CD4-positive, alpha-beta T cell treated with Interleukin-6 for 4 hours (primary cell): ENCODE measurements at regions not wholly inside any gene's neighbourhood (a gene's known extent, or its start where the extent isn't known, plus 50 kb on each side); places are given as distances from the start of the nearest gene placed in this dataset.
"Not testable (repeated sequence)": the region's sequence is repeated elsewhere in the genome, so short reads cannot be mapped to it uniquely, and the experiment has no call there.

Experiments used
- DNase-seq: peaks from one replicate; pipeline ENCODE4 v3.0.0-alpha.2; 2020; ENCODE audit warnings: mixed read lengths

- DNase-seq: no peak
Measured at GRCh38 chr2:62410015-62410453, 96.0 kb downstream of the TMEM17 start.

GRCh38 chr2:62409442-62409841, 96.6 kb downstream of the TMEM17 start:
- DNase-seq: no peak

DNA sequence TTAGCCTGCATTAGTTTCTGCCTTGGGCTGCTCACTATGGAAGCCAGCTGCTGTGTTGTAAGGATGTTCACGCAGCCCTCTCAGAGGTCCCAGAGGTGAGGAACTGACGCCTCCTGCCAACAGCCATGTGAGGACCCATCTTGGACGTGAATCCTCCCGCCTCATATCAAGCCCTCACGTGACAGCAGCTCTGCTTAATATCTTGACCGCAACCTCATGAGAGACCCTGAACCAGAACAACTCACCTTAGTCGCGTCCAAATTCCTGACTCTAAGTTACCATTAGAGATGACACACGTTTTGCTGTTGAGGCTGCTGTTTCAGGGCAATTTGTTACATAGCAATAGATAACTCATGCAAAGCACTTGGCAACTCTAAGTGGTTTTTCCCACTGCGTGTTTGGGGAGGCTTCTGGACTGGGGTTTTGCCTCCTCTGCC, 97.7 kb downstream of the TMEM17 start:
- DNase-seq: no peak

DNA sequence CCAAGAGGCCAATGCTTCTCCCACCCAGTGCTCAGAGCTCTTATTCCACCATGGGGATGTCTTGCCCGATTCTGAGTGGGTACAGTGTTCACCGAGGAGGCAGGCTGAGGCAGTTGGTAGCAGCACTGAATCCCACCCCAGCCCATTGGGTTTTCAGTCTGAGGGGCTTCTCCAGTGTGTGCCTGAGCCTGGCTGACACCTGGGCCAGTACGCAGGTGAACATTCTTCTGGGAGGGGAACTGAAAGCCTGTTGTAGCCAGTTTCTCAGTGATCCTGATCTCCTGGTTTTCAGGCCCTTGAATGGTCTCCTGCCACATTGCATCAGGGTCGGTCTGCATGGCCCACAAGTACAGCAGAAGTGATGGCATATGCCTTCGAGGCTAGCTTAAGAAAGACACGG, 98.2 kb downstream of the TMEM17 start:
- DNase-seq: no peak

GRCh38 chr2:62407401-62407800, 98.6 kb downstream of the TMEM17 start:
- DNase-seq: no peak

GRCh38 chr2:62406573-62407043, 99.4 kb downstream of the TMEM17 start:
- DNase-seq: no peak

DNA sequence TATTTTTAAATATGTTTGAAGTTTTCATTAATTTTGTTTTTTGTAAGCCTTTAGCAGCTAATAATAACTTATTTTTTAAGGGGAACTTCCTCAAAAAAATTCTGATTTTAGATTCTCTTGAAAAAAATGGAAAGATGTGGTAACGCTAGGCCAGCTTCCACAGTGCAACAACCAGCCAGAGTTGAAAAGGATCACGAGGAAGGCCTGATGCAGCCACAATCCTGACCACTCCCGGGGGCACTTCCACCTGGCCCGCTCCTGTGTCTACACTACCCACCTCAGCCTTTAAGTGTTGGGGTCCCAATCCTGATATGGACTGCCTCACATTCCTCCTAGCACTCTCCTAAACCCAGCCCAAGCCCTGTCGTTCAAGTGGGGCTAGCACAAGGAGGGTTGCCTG, 101.1 kb downstream of the TMEM17 start:
- DNase-seq: no peak

DNA sequence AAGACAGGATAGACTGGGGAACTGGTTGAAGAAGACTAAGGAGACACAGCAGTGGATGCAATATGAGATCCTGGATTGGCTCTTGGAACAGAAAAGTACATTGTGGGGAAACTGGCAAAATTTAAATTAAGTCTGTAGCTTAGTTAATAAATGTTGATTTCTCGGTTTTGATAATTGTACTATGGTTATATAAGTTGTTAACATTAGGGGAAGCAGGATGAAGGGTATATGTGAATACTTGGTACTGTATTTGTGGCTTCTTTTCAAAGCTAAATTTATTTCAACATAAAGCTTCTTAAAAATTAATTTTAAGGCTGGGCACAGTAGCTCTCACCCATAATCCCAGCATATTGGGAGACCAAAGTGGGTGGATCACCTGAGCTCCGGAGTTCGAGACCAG, 103.8 kb downstream of the TMEM17 start:
- no peak for DNase-seq

DNA sequence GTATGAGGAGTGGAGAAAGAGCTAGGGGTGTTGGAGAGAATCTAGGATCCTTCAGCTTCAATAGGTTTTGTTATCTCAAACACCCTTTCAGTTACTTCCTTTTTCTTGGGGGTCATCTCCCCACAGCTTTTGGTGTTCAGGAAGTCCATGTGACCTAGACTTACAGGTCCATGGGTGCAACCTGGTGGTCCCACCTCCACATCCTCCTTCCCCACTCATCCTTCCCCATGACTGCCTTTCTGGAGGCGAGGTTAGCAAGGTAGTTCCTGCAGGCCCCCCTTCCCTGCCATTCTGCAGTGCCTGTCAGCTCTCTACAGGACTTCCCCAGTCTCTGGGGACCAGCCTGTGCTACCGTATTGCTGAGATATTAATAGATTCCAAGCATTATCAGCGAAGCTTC, 107.6 kb downstream of the TMEM17 start:
- no peak for DNase-seq

DNA sequence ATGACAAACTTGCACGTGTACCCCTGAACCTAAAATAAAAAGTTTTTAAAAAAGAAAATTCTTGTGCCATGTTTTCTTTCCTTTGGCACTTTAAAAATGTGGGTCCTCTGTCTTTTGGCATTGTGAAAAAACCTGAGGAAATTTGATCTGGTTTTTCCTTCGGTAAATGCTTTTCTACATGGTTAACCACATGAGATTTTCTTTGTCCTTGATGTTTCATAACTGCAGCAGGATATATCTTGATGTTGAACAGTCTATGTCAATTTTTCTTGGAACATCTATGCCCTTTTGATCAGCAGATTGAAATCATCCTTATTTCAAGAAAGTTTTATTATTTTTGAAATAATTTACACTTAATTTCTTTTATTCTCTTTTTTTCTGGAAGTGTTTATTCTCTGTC, 109.1 kb downstream of the TMEM17 start:
- no peak for DNase-seq

GRCh38 chr2:62393293-62393692, 112.7 kb downstream of the TMEM17 start:
- DNase-seq: no peak

DNA sequence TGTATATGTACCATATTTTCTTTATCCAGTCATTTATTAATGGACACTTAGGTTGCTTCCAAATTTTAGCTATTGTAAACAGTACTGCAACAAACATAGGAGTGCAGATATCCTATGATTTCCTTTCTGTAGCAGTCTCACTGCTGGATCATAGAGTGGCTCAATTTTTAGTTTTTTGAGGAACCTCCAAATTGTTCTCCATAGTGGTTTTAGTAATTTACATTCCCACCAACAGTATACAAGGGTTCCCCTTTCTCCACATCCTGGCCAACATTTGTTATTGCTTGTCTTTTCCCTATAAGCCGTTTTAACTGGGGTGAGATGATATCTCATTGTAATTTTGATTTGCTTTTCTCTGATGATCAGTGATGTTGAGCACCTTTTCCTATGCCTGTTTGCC, 114.3 kb downstream of the TMEM17 start:
- DNase-seq: no peak

- not testable (repeated sequence) for DNase-seq
Measured at GRCh38 chr2:62386378-62386777, 119.6 kb downstream of the TMEM17 start.

- DNase-seq: no peak
Measured at GRCh38 chr2:62383846-62384245, 122.1 kb downstream of the TMEM17 start.

GRCh38 chr2:62382757-62383156, 123.2 kb downstream of the TMEM17 start:
- DNase-seq: no peak

DNA sequence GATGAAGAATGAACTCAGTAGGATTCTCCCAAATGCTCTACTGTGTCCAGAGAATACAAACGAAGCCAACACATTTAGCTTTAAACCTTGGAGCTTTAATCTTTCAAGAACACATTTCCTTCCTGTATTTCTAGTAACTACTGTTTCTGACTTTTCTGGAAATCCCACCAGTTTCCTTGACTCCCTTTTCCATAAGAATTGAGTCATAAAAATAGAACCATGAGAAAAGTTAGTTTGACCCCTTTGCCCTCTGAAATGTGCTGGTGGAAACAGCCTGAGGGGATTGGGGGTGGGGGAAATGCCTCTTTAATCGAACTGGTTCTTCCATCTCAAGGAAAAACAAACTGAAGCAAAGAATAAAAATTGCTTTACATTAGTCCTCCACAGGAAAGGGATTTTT, 123.9 kb downstream of the TMEM17 start:
- DNase-seq: no peak

DNA sequence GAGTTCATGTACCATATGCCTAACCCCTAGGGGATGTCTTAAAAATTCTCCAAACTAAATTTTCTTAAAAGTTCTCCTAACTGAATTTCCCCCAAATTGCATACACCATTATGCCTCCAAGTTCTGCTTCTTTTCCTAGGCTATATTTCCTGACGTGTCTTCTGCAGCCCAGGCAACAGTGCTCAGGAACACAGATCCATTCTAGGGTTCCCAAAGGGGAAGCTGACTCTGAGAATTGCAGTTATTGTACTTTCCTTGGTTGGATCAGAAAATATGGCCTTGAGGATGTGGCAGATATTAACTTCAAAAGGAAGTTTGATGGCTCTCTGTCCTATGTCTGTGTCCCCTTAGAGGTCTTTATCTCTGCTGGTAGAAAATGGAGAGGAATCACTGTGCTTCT, 124.3 kb downstream of the TMEM17 start:
- no peak for DNase-seq

- DNase-seq: no peak
Measured at GRCh38 chr2:62379566-62379965, 126.4 kb downstream of the TMEM17 start.

- DNase-seq: no peak
Measured at GRCh38 chr2:62375113-62375420, 130.9 kb downstream of the TMEM17 start.

- DNase-seq: no peak
Measured at GRCh38 chr2:62374301-62375112, 131.5 kb downstream of the TMEM17 start.

GRCh38 chr2:62372824-62373223, 133.2 kb downstream of the TMEM17 start:
- no peak for DNase-seq

DNA sequence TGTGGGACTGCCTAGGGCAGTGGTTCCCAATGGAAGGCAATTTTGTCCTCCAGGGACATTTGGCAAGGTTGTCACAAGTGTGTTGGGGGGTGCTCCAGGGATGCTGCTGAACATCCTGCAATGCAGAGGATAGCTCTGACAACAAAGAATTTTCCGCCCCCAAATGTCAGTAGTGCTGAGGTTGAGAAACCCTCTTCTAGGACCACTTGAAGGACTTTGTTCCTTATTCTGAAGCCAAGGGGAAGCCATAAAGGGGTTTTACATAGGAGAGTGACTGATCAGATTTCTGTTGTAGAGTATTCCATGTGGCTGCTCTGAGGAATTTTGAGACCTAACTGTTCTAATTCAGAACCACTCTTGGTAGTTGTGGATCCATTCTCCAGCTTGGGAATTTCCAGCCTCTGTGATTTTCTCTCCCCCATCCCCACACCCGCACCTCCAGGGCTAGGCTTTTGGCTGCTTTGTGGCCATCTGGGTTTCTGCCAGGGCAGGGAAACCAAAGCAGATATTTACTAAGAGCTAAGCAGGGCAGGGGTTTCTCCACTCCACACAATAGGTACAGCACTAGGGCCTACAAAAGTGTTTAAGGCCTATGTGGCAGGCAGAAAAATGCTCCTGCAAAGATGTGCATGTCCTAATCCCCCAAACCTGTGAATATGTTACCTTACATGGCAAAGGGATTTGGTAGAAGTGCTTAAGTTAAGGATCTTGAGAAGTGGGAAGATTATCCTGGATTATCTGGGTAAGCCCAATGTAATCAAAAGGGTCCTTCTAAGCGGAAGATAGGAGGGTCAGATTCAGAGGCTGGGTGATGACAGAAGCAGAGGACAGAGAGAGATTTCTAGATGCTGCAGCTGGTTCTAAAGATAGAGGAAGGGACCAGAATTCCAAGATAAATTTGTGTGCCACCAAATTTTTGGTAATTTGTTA, 135.4 kb downstream of the TMEM17 start:
- no peak for DNase-seq

- no peak for DNase-seq
Measured at GRCh38 chr2:62369541-62370202, 136.3 kb downstream of the TMEM17 start.
